ENCODE measurements at regions not wholly inside any gene's neighbourhood (a gene's known extent, or its start where the extent isn't known, plus 50 kb on each side); places are given as distances from the start of the nearest gene placed in this dataset.
A peak's percentile ranks its signal among the peaks of the same experiment; 100 is the strongest.

- intact Hi-C loops (cut with micrococcal nuclease): no loop called here
- no peaks in the 10 kb centered on the region for H3K27me3 ChIP-seq (replicated peaks in 1 of 4; ENCODE audit: control extremely low read depth in 1 of 4, control insufficient read depth in 3 of 4, insufficient read depth in 4 of 4, low read length in 3 of 4)
- DNase-seq: peak; percentile 50
- H3K79me2 ChIP-seq (ENCODE audit: control insufficient read depth, insufficient read depth, low read length): no peaks in the 10 kb centered on the region
- peaks cover 0 to 43% (median 0%) of the 10 kb centered on the region in 3 donors for H3K9me3 ChIP-seq (ENCODE audit: control extremely low read depth in 1 of 3, control insufficient read depth in 2 of 3, insufficient read depth in 1 of 3, low read length in 2 of 3)
- no peak for TF ChIP-seq EZH2 (IDR thresholded peaks at IDR 0.05; ENCODE audit: borderline replicate concordance, insufficient read depth, low read depth, low read length, poor library complexity, severe bottlenecking)
- TF ChIP-seq CTCF (IDR thresholded peaks at IDR 0.05): no peak
- peaks cover 54% of the 10 kb centered on the region for H3K4me1 Mint-ChIP-seq
- H4K20me1 ChIP-seq (ENCODE audit: control insufficient read depth, insufficient read depth, low read length, poor library complexity, severe bottlenecking): no peaks in the 10 kb centered on the region
- no peak overlapping the region for H3K4me3 ChIP-seq (ENCODE audit: control extremely low read depth in 1 of 5, extremely low read depth in 1 of 5, insufficient read depth in 1 of 5, low read depth in 2 of 5, low read length in 4 of 5)
- H3K27me3 Mint-ChIP-seq: peaks cover 8% of the 10 kb centered on the region
- peak overlapping the region; percentile 13 for H2AFZ ChIP-seq (ENCODE audit: insufficient read depth, low read depth, low read length, poor library complexity, severe bottlenecking)
- WGBS (ENCODE audit: insufficient coverage): 12% methylated on average over 9 of the region's 10 CpGs
- H3K4me2 ChIP-seq (replicated peaks; ENCODE audit: low read depth, low read length, poor library complexity, severe bottlenecking): peak overlapping the region; percentile 36
- H3K36me3 ChIP-seq (replicated peaks in 1 of 2; ENCODE audit: control extremely low read depth in 1 of 2, control insufficient read depth in 1 of 2, extremely low read depth in 1 of 2, insufficient read depth in 2 of 2, low read length in 1 of 2): no peaks in the 10 kb centered on the region
- ChIA-PET CTCF (interaction anchor here (0.9 to 5.1 kb wide), 10 partner anchors 12 to 315 kb away, joined by 3 to 30 read pairs (median 5); partner anchors contain the start of gene ZNF280B), POLR2A (interaction anchor here (0.9 kb wide), 1 partner anchor 13 kb away, joined by 3 read pairs; no protein-coding TSS in a partner anchor)
- no peaks in the 10 kb centered on the region for H3K9me3 Mint-ChIP-seq (ENCODE audit: insufficient read depth)
- peak; percentile 59 for ATAC-seq (ENCODE audit: low read depth)
- H3K4me1 ChIP-seq (ENCODE audit: control insufficient read depth in 2 of 2, insufficient read depth in 2 of 2, low read length in 2 of 2): peaks cover 50 to 54% of the 10 kb centered on the region in 2 donors
- H3K4me3 Mint-ChIP-seq: peak overlapping the region; percentile 60
- H3K9ac ChIP-seq (ENCODE audit: low read length): no peak overlapping the region
- peak overlapping the region in 1 of 2 donors; percentile 16 for H3K27ac ChIP-seq (ENCODE audit: low read length in 2 of 2)
- peak overlapping the region; percentile 67 for H3K27ac Mint-ChIP-seq
Measured at GRCh38 chr22:22823131-22823810, 64.3 kb upstream of the IGLL5 start.
